ENCODE measurements at regions not wholly inside any gene's neighbourhood (a gene's known extent, or its start where the extent isn't known, plus 50 kb on each side); places are given as distances from the start of the nearest gene placed in this dataset.

GRCh38 chr20:52364405-52364804 lies 172.8 kb upstream of the ZFP64 start:
- no peaks in the 10 kb centered on the region for H3K9me3 Mint-ChIP-seq
- peaks cover 40 to 46% of the 10 kb centered on the region in 2 donors for H3K27me3 Mint-ChIP-seq
- DNase-seq (ENCODE audit: low spot score) = no peak
- no peak for ATAC-seq
- H3K27ac Mint-ChIP-seq = no peak overlapping the region
- no peaks in the 10 kb centered on the region for H3K4me1 Mint-ChIP-seq (ENCODE audit: low read depth in 2 of 2)
- no peak overlapping the region for H3K4me3 Mint-ChIP-seq
- H3K36me3 Mint-ChIP-seq = no peaks in the 10 kb centered on the region

GRCh38 chr20:52361650-52362049 lies 170.1 kb upstream of the ZFP64 start:
- no peaks in the 10 kb centered on the region for H3K9me3 Mint-ChIP-seq
- H3K4me1 Mint-ChIP-seq (ENCODE audit: low read depth in 2 of 2) = no peaks in the 10 kb centered on the region
- no peaks in the 10 kb centered on the region for H3K36me3 Mint-ChIP-seq
- no peak overlapping the region for H3K4me3 Mint-ChIP-seq
- ATAC-seq (no peak), DNase-seq (ENCODE audit: low spot score) (no peak)
- peaks cover 42 to 56% of the 10 kb centered on the region in 2 donors for H3K27me3 Mint-ChIP-seq
- no peak overlapping the region for H3K27ac Mint-ChIP-seq

- ATAC-seq (no peak), DNase-seq (ENCODE audit: low spot score) (no peak)
- Mint-ChIP-seq H3K27me3 (peaks cover 20 to 21% of the 10 kb centered on the region in 2 donors), H3K4me3 (no peak overlapping the region), H3K4me1 (ENCODE audit: low read depth in 2 of 2) (no peaks in the 10 kb centered on the region), H3K27ac (no peak overlapping the region), H3K9me3 (no peaks in the 10 kb centered on the region), H3K36me3 (no peaks in the 10 kb centered on the region)
Observed at GRCh38 chr20:52349806-52350205, 158.2 kb upstream of the ZFP64 start.

GRCh38 chr20:52348434-52348833 lies 156.9 kb upstream of the ZFP64 start:
- Mint-ChIP-seq H3K27ac (no peak overlapping the region), H3K36me3 (no peaks in the 10 kb centered on the region), H3K4me3 (no peak overlapping the region), H3K4me1 (ENCODE audit: low read depth in 2 of 2) (no peaks in the 10 kb centered on the region), H3K27me3 (peaks cover 27 to 30% of the 10 kb centered on the region in 2 donors), H3K9me3 (no peaks in the 10 kb centered on the region)
- ATAC-seq (no peak), DNase-seq (ENCODE audit: low spot score) (no peak)

GRCh38 chr20:52346797-52347196 lies 155.2 kb upstream of the ZFP64 start:
- Mint-ChIP-seq H3K4me1 (ENCODE audit: low read depth in 2 of 2) (no peaks in the 10 kb centered on the region), H3K4me3 (no peak overlapping the region), H3K27ac (no peak overlapping the region), H3K27me3 (peaks cover 23 to 29% of the 10 kb centered on the region in 2 donors), H3K36me3 (no peaks in the 10 kb centered on the region), H3K9me3 (no peaks in the 10 kb centered on the region)
- ATAC-seq (no peak), DNase-seq (ENCODE audit: low spot score) (no peak)

GRCh38 chr20:52342913-52343312 lies 151.3 kb upstream of the ZFP64 start:
- H3K27me3 Mint-ChIP-seq = peaks cover 25 to 29% of the 10 kb centered on the region in 2 donors
- no peak overlapping the region for H3K4me3 Mint-ChIP-seq
- DNase-seq (ENCODE audit: low spot score) (no peak), ATAC-seq (no peak)
- no peaks in the 10 kb centered on the region for H3K9me3 Mint-ChIP-seq
- H3K4me1 Mint-ChIP-seq (ENCODE audit: low read depth in 2 of 2) = no peaks in the 10 kb centered on the region
- no peaks in the 10 kb centered on the region for H3K36me3 Mint-ChIP-seq
- no peak overlapping the region for H3K27ac Mint-ChIP-seq

GRCh38 chr20:52340036-52340634 lies 148.6 kb upstream of the ZFP64 start:
- Mint-ChIP-seq H3K4me3 (no peak overlapping the region), H3K27me3 (peaks cover 28 to 44% of the 10 kb centered on the region in 2 donors), H3K27ac (no peak overlapping the region), H3K9me3 (no peaks in the 10 kb centered on the region), H3K4me1 (ENCODE audit: low read depth in 2 of 2) (no peaks in the 10 kb centered on the region), H3K36me3 (no peaks in the 10 kb centered on the region)
- ATAC-seq (no peak), DNase-seq (ENCODE audit: low spot score) (no peak)

GRCh38 chr20:52332649-52333250 lies 141.2 kb upstream of the ZFP64 start:
- Mint-ChIP-seq H3K27ac (no peak overlapping the region), H3K27me3 (peaks cover 27 to 64% of the 10 kb centered on the region in 2 donors), H3K9me3 (no peaks in the 10 kb centered on the region), H3K4me3 (no peak overlapping the region), H3K36me3 (no peaks in the 10 kb centered on the region), H3K4me1 (ENCODE audit: low read depth in 2 of 2) (no peaks in the 10 kb centered on the region)
- ATAC-seq (no peak), DNase-seq (ENCODE audit: low spot score) (no peak)

GRCh38 chr20:52332230-52332629 lies 140.7 kb upstream of the ZFP64 start:
- no peak for DNase-seq (ENCODE audit: low spot score)
- no peak overlapping the region for H3K4me3 Mint-ChIP-seq
- no peaks in the 10 kb centered on the region for H3K9me3 Mint-ChIP-seq
- H3K36me3 Mint-ChIP-seq = no peaks in the 10 kb centered on the region
- H3K4me1 Mint-ChIP-seq (ENCODE audit: low read depth in 2 of 2) = no peaks in the 10 kb centered on the region
- H3K27me3 Mint-ChIP-seq = peaks cover 25 to 59% of the 10 kb centered on the region in 2 donors
- no peak for ATAC-seq
- H3K27ac Mint-ChIP-seq = no peak overlapping the region

GRCh38 chr20:52331655-52332054 lies 140.1 kb upstream of the ZFP64 start:
- no peak for ATAC-seq
- no peak overlapping the region for H3K4me3 Mint-ChIP-seq

GRCh38 chr20:52321396-52321795 lies 129.8 kb upstream of the ZFP64 start:
- H3K4me1 Mint-ChIP-seq (ENCODE audit: low read depth in 2 of 2) = no peaks in the 10 kb centered on the region
- no peak for DNase-seq (ENCODE audit: low spot score)
- no peaks in the 10 kb centered on the region for H3K9me3 Mint-ChIP-seq
- H3K4me3 Mint-ChIP-seq = no peak overlapping the region
- peaks cover 20 to 37% of the 10 kb centered on the region in 2 donors for H3K27me3 Mint-ChIP-seq
- no peaks in the 10 kb centered on the region for H3K36me3 Mint-ChIP-seq
- ATAC-seq = no peak
- H3K27ac Mint-ChIP-seq = no peak overlapping the region

More at GRCh38 chr20:52331655-52332054, 140.1 kb upstream of the ZFP64 start:
- peaks cover 25 to 59% of the 10 kb centered on the region in 2 donors for H3K27me3 Mint-ChIP-seq
- no peaks in the 10 kb centered on the region for H3K9me3 Mint-ChIP-seq
- no peaks in the 10 kb centered on the region for H3K36me3 Mint-ChIP-seq
- DNase-seq (ENCODE audit: low spot score) = no peak
- no peak overlapping the region for H3K27ac Mint-ChIP-seq
- no peaks in the 10 kb centered on the region for H3K4me1 Mint-ChIP-seq (ENCODE audit: low read depth in 2 of 2)

GRCh38 chr20:52318651-52319050 lies 127.1 kb upstream of the ZFP64 start:
- H3K4me3 Mint-ChIP-seq = no peak overlapping the region

GRCh38 chr20:52313341-52313963 lies 121.9 kb upstream of the ZFP64 start:
- no peak for DNase-seq (ENCODE audit: low spot score)
- H3K27me3 Mint-ChIP-seq = peaks cover 25% of the 10 kb centered on the region in 2 donors
- ATAC-seq = no peak
- H3K9me3 Mint-ChIP-seq = no peaks in the 10 kb centered on the region
- H3K36me3 Mint-ChIP-seq = no peaks in the 10 kb centered on the region
- no peaks in the 10 kb centered on the region for H3K4me1 Mint-ChIP-seq (ENCODE audit: low read depth in 2 of 2)
- H3K4me3 Mint-ChIP-seq = no peak overlapping the region
- H3K27ac Mint-ChIP-seq = no peak overlapping the region

More at GRCh38 chr20:52318651-52319050, 127.1 kb upstream of the ZFP64 start:
- DNase-seq (ENCODE audit: low spot score) = no peak
- Mint-ChIP-seq H3K27ac (no peak overlapping the region), H3K27me3 (peaks cover 33 to 35% of the 10 kb centered on the region in 2 donors), H3K4me1 (ENCODE audit: low read depth in 2 of 2) (no peaks in the 10 kb centered on the region), H3K36me3 (no peaks in the 10 kb centered on the region), H3K9me3 (no peaks in the 10 kb centered on the region)
- no peak for ATAC-seq

- ATAC-seq (no peak), DNase-seq (ENCODE audit: low spot score) (no peak)
- Mint-ChIP-seq H3K9me3 (no peaks in the 10 kb centered on the region), H3K36me3 (no peaks in the 10 kb centered on the region), H3K4me1 (ENCODE audit: low read depth in 2 of 2) (no peaks in the 10 kb centered on the region), H3K4me3 (no peak overlapping the region), H3K27ac (no peak overlapping the region), H3K27me3 (peaks cover 26 to 27% of the 10 kb centered on the region in 2 donors)
Observed at GRCh38 chr20:52312132-52312729, 120.7 kb upstream of the ZFP64 start.
